Peyer's patch (tissue), 4 donors: ENCODE measurements at regions not wholly inside any gene's neighbourhood (a gene's known extent, or its start where the extent isn't known, plus 50 kb on each side); places are given as distances from the start of the nearest gene placed in this dataset.

Source experiments
- CTCF ChIP-seq, 6 experiments: fragments of 450-650 bp in 4 of 6; fragments of 200-600 bp in 2 of 6; sonication (generic) in 1 of 6; IDR thresholded peaks; one replicate each; pipeline ENCODE4 v1.5.1; 2017 to 2019; ENCODE audit warnings: antibody characterized with exemption in 6 of 6, mild to moderate bottlenecking in 3 of 6, moderate library complexity in 1 of 6
- POLR2A ChIP-seq, 2 donors: fragments of 450-650 bp; IDR thresholded peaks; one replicate each; pipeline ENCODE4 v1.5.1; 2017; ENCODE audit warnings: antibody characterized with exemption in 2 of 2, mild to moderate bottlenecking in 2 of 2, moderate library complexity in 2 of 2

- TF ChIP-seq CTCF (IDR thresholded peaks at IDR 0.05) (no peak), POLR2A (IDR thresholded peaks at IDR 0.05) (no peak)
Observed at GRCh38 chr5:82661933-82662332, 383.8 kb upstream of the RPS23 start.
